Tibial artery (tissue), 4 donors: ENCODE measurements at regions not wholly inside any gene's neighbourhood (a gene's known extent, or its start where the extent isn't known, plus 50 kb on each side); places are given as distances from the start of the nearest gene placed in this dataset.

Experiments
- DNase-seq, 2 donors: peaks; one replicate each; pipeline ENCODE4 v3.0.0-alpha.2; 2019
- H3K27ac ChIP-seq, 2 donors: fragments of 200-600 bp; sonication (generic) in 1 of 2; 1 replicate in 1 of 2; 2 replicates in 1 of 2; pipeline ENCODE4 v1.5.1; 2018 to 2019; ENCODE audit warnings: mild to moderate bottlenecking in 1 of 2
- H3K27me3 ChIP-seq, 2 donors: fragments of 200-600 bp; sonication (generic) in 1 of 2; one replicate each; pipeline versions ENCODE4 v1.5.1 to v1.6.0; 2016 to 2019
- H3K36me3 ChIP-seq, 3 donors: fragments of 200-600 bp; sonication (generic) in 2 of 3; one replicate each; pipeline ENCODE4 v1.5.1; 2016 to 2019; ENCODE audit warnings: mild to moderate bottlenecking in 2 of 3
- H3K4me1 ChIP-seq, 4 donors: fragments of 200-600 bp; sonication (generic) in 2 of 4; 1 replicate in 3 of 4; 2 replicates in 1 of 4; pipeline ENCODE4 v1.5.1; 2016 to 2019
- H3K4me3 ChIP-seq, 2 donors: fragments of 200-600 bp; sonication (generic) in 1 of 2; 1 replicate in 1 of 2; 2 replicates in 1 of 2; pipeline ENCODE4 v1.5.1; 2018 to 2019; ENCODE audit warnings: mild to moderate bottlenecking in 2 of 2
- H3K9me3 ChIP-seq, 3 donors: fragments of 200-600 bp; sonication (generic) in 1 of 3; one replicate each; pipeline ENCODE4 v1.5.1; 2016 to 2019
- intact Hi-C: fragments of 100-400 bp; cut with DNase I; formaldehyde crosslinking; loops from one replicate; pipeline ENCODE4 v1.15.0; 2023; ENCODE audit warnings: low total_unique reads
- TF ChIP-seq, protein P1 (sequence below), 2 experiments: fragments of 200-600 bp in 1 of 2; fragments of 450-650 bp in 1 of 2; IDR thresholded peaks; one replicate each; pipeline ENCODE4 v1.5.1; 2017 to 2019; ENCODE audit warnings: antibody characterized with exemption in 2 of 2, mild to moderate bottlenecking in 1 of 2, moderate library complexity in 1 of 2

- Histone ChIP-seq H3K4me1 (peaks cover 0 to 3% (median 1%) of the 10 kb centered on the region in 4 donors), H3K27ac (no peak overlapping the region), H3K27me3 (no peaks in the 10 kb centered on the region), H3K4me3 (no peak overlapping the region), H3K9me3 (no peaks in the 10 kb centered on the region), H3K36me3 (no peaks in the 10 kb centered on the region)
- intact Hi-C loops = no loop called here
- TF ChIP-seq, protein P1, sequence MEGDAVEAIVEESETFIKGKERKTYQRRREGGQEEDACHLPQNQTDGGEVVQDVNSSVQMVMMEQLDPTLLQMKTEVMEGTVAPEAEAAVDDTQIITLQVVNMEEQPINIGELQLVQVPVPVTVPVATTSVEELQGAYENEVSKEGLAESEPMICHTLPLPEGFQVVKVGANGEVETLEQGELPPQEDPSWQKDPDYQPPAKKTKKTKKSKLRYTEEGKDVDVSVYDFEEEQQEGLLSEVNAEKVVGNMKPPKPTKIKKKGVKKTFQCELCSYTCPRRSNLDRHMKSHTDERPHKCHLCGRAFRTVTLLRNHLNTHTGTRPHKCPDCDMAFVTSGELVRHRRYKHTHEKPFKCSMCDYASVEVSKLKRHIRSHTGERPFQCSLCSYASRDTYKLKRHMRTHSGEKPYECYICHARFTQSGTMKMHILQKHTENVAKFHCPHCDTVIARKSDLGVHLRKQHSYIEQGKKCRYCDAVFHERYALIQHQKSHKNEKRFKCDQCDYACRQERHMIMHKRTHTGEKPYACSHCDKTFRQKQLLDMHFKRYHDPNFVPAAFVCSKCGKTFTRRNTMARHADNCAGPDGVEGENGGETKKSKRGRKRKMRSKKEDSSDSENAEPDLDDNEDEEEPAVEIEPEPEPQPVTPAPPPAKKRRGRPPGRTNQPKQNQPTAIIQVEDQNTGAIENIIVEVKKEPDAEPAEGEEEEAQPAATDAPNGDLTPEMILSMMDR (IDR thresholded peaks at IDR 0.05) = no peak
- no peak for DNase-seq
Observed at GRCh38 chr20:40319741-40320516, 369.1 kb downstream of the MAFB start.

DNA sequence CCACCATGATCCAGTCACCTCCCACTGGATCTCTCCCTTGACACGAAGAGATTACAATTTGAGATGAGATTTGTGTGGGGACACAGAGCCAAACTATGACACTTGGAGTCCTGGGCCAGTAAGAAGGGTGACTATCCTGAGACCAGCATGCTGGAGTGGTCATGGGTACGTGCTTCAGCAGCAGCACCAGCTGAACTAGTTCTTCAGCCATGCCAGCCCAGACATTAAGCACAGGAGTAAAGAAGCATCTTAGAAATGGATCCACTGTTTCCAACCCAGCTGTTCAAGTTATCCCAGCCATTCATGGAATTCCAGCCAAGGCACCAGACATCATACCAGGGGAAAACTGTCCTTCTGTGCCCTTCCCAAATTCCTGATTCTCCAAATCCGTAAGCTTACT lies 370.0 kb downstream of the MAFB start:
- intact Hi-C loops = no loop called here
- TF ChIP-seq, protein P1 (IDR thresholded peaks at IDR 0.05) = no peak
- Histone ChIP-seq H3K4me1 (peaks cover 0 to 11% (median 9%) of the 10 kb centered on the region in 4 donors), H3K27me3 (no peaks in the 10 kb centered on the region), H3K36me3 (no peaks in the 10 kb centered on the region), H3K4me3 (no peak overlapping the region), H3K27ac (no peak overlapping the region), H3K9me3 (no peaks in the 10 kb centered on the region)
- DNase-seq = no peak

- Histone ChIP-seq H3K27ac (no peak overlapping the region), H3K4me3 (no peak overlapping the region), H3K27me3 (no peaks in the 10 kb centered on the region), H3K4me1 (peaks cover 0 to 22% (median 11%) of the 10 kb centered on the region in 4 donors), H3K36me3 (no peaks in the 10 kb centered on the region), H3K9me3 (no peaks in the 10 kb centered on the region)
- intact Hi-C loops = no loop called here
- TF ChIP-seq, protein P1 (IDR thresholded peaks at IDR 0.05) = no peak
- DNase-seq = no peak
Observed at GRCh38 chr20:40317156-40317790, 371.8 kb downstream of the MAFB start.

GRCh38 chr20:40314278-40314677 lies 374.8 kb downstream of the MAFB start:
- DNase-seq = no peak
- TF ChIP-seq, protein P1 (IDR thresholded peaks at IDR 0.05) = no peak
- Histone ChIP-seq H3K4me3 (no peak overlapping the region), H3K27me3 (no peaks in the 10 kb centered on the region), H3K36me3 (no peaks in the 10 kb centered on the region), H3K9me3 (no peaks in the 10 kb centered on the region), H3K4me1 (peaks cover 0 to 22% (median 11%) of the 10 kb centered on the region in 4 donors), H3K27ac (peak overlapping the region; percentile 41)
- intact Hi-C loops = no loop called here

GRCh38 chr20:40313730-40314129 lies 375.3 kb downstream of the MAFB start:
- no peaks in the 10 kb centered on the region for H3K9me3 ChIP-seq
- no peaks in the 10 kb centered on the region for H3K36me3 ChIP-seq
- no peaks in the 10 kb centered on the region for H3K27me3 ChIP-seq
- H3K4me3 ChIP-seq = no peak overlapping the region
- TF ChIP-seq, protein P1 (IDR thresholded peaks at IDR 0.05) = no peak
- H3K27ac ChIP-seq = peak overlapping the region; percentile 41
- intact Hi-C loops = no loop called here
- peaks cover 0 to 22% (median 11%) of the 10 kb centered on the region in 4 donors for H3K4me1 ChIP-seq
- no peak for DNase-seq
